K562 (cell line): ENCODE measurements at regions not wholly inside any gene's neighbourhood (a gene's known extent, or its start where the extent isn't known, plus 50 kb on each side); places are given as distances from the start of the nearest gene placed in this dataset.

Source experiments
- ATAC-seq: fragments of 200-7000 bp; cut with Tn5 transposase; 3 replicates; pipeline ENCODE4 v1.9.1; 2020; ENCODE audit warnings: moderate library complexity
- BruUV-seq: library from RNA; stranded (reverse); fragments of 400-500 nt; replicated peaks from 2 replicates; lab custom pipeline; 2021; lab: Mats Ljungman, UMichigan
- CTCF ChIA-PET: fragments of 300-600 bp; formaldehyde crosslinking; extraction: SDS; loops from one replicate; lab custom pipeline; 2021; ENCODE audit warnings: low intra/inter-chr PET ratio; lab: Yijun Ruan, JAX
- POLR2A ChIA-PET: fragments of 300-600, 350-650 bp; sonication (Branson Sonifier 250); formaldehyde crosslinking; extraction: SDS; loops from one replicate; lab custom pipeline; 2021; ENCODE audit warnings: antibody characterized with exemption, inconsistent platforms; lab: Yijun Ruan, JAX
- DNase-seq, 4 experiments: peaks; one replicate each; pipeline versions ENCODE4 v3.0.0 to v3.0.0-alpha.2; 2011 to 2018; ENCODE audit warnings: low spot score in 3 of 4, mixed read lengths in 3 of 4; ENCODE audit errors: extremely low read depth in 1 of 4
- FAIRE-seq: peaks from 2 replicates; lab custom pipeline; 2011; peaks lifted over from hg19 to GRCh38; lab: Jason Lieb, UNC
- H2AFZ ChIP-seq: 2 replicates; pipeline ENCODE4 v1.6.0; 2011; ENCODE audit warnings: low read depth, low read length, control low read depth, inconsistent platforms
- H3K27ac ChIP-seq: fragments of 200-600 bp; 3 replicates; pipeline ENCODE4 v1.8.0; 2011; ENCODE audit warnings: low read depth, mild to moderate bottlenecking, control low read depth, inconsistent platforms, low read length, moderate library complexity, mixed read lengths; ENCODE audit errors: extremely low read depth
- H3K27me3 ChIP-seq, 2 experiments: fragments of 300-600 bp in 1 of 2; 2 replicates in 1 of 2; 3 replicates in 1 of 2; pipeline versions ENCODE4 v1.6.0 to v1.8.0; 2011; ENCODE audit warnings: inconsistent platforms in 2 of 2, low read length in 2 of 2, mild to moderate bottlenecking in 1 of 2, mixed read lengths in 1 of 2, moderate library complexity in 1 of 2; ENCODE audit not compliant: control insufficient read depth in 2 of 2, insufficient read depth in 2 of 2
- H3K36me3 ChIP-seq: fragments of 300-600 bp; 3 replicates; pipeline ENCODE4 v1.8.0; 2011; ENCODE audit warnings: mild to moderate bottlenecking, low read length, inconsistent platforms; ENCODE audit not compliant: control insufficient read depth, insufficient read depth
- H3K4me1 ChIP-seq, 2 experiments: fragments of 200-600 bp in 1 of 2; replicated peaks in 1 of 2; 2 replicates in 1 of 2; 3 replicates in 1 of 2; pipeline versions ENCODE4 v1.5.1 to v1.8.0; 2011; ENCODE audit warnings: inconsistent platforms in 2 of 2, low read length in 2 of 2, mild to moderate bottlenecking in 1 of 2, mixed read lengths in 1 of 2, moderate library complexity in 1 of 2; ENCODE audit not compliant: control insufficient read depth in 2 of 2, insufficient read depth in 2 of 2
- H3K4me2 ChIP-seq: 2 replicates; pipeline ENCODE4 v1.6.1; 2011; ENCODE audit warnings: low read length, control low read depth, inconsistent platforms, mixed read lengths; ENCODE audit not compliant: insufficient read depth
- H3K4me3 ChIP-seq: fragments of 200-600 bp; sonication (generic), shearing (Covaris generic); 2 replicates; pipeline ENCODE4 v1.5.1; 2016; ENCODE audit warnings: control low read depth, inconsistent platforms
- H3K79me2 ChIP-seq: fragments of 200-600 bp; 3 replicates; pipeline ENCODE4 v1.8.0; 2011; ENCODE audit warnings: low read length, inconsistent platforms; ENCODE audit not compliant: control insufficient read depth, insufficient read depth
- H3K9ac ChIP-seq, 2 experiments: 2 replicates each; pipeline versions ENCODE4 v1.6.0 to v1.6.1; 2011; ENCODE audit warnings: low read depth in 2 of 2, low read length in 2 of 2, control low read depth in 1 of 2, inconsistent platforms in 1 of 2, mild to moderate bottlenecking in 1 of 2, mixed read lengths in 1 of 2; ENCODE audit not compliant: insufficient read depth in 1 of 2
- H3K9me1 ChIP-seq: one replicate; pipeline ENCODE4 v1.6.0; 2011; ENCODE audit warnings: inconsistent platforms, mild to moderate bottlenecking, low read length, moderate library complexity; ENCODE audit not compliant: control insufficient read depth, insufficient read depth
- H3K9me3 ChIP-seq: replicated peaks from 2 replicates; pipeline ENCODE4 v1.5.1; 2011; ENCODE audit warnings: low read depth, low read length, inconsistent platforms; ENCODE audit not compliant: control insufficient read depth, insufficient read depth
- H4K20me1 ChIP-seq: replicated peaks from 2 replicates; pipeline ENCODE4 v1.6.1; 2011; ENCODE audit warnings: low read length, inconsistent platforms, mixed read lengths; ENCODE audit not compliant: control insufficient read depth, insufficient read depth
- FOXM1 ChIP-seq, 2 experiments: fragments of 450-650 bp in 1 of 2; sonication (generic) in 1 of 2; formaldehyde crosslinking in 1 of 2; IDR thresholded peaks; 2 replicates each; pipeline versions ENCODE4 v1.6.1 to v1.9.0; 2017 to 2022; ENCODE audit warnings: low read depth in 2 of 2, mild to moderate bottlenecking in 2 of 2, missing genetic modification reagents in 1 of 2, moderate library complexity in 1 of 2
- KAT2B ChIP-seq: IDR thresholded peaks from one replicate; pipeline ENCODE4 v1.6.1; 2012; ENCODE audit warnings: low read depth, mild to moderate bottlenecking, control low read depth, inconsistent platforms, low read length, moderate library complexity
- KLF16 ChIP-seq: IDR thresholded peaks from 2 replicates; pipeline ENCODE4 v1.6.1; 2016; ENCODE audit warnings: antibody characterized with exemption
- MBD2 ChIP-seq: sonication (generic); IDR thresholded peaks from 2 replicates; pipeline ENCODE4 v1.6.1; 2016; ENCODE audit warnings: low read depth, borderline replicate concordance
- MEF2D ChIP-seq: conservative IDR thresholded peaks from 2 replicates; pipeline ENCODE4 v1.6.1; 2016; ENCODE audit warnings: low read depth, missing genetic modification characterization, missing compliant biosample characterization
- POLR2AphosphoS2 ChIP-seq: IDR thresholded peaks from 2 replicates; pipeline ENCODE4 v1.6.1; 2012; ENCODE audit warnings: low read length, improper control_type of control experiment
- RBM22 ChIP-seq: fragments of 200-400 bp; formaldehyde crosslinking; IDR thresholded peaks from 2 replicates; pipeline ENCODE4 v1.6.1; 2018; ENCODE audit warnings: low read length, low read depth; ENCODE audit not compliant: poor library complexity, severe bottlenecking
- TRIM24 ChIP-seq, 2 experiments: fragments of 450-650 bp; IDR thresholded peaks; 2 replicates each; pipeline ENCODE4 v1.6.1; 2016
- ZBTB7A ChIP-seq: IDR thresholded peaks from 2 replicates; pipeline ENCODE4 v1.6.1; 2011; ENCODE audit warnings: low read depth, mild to moderate bottlenecking, low read length, moderate library complexity, borderline replicate concordance; ENCODE audit not compliant: control insufficient read depth
- ZKSCAN8 ChIP-seq: fragments of 200-800 bp; sonication (Bioruptor generic); IDR thresholded peaks from 2 replicates; pipeline ENCODE4 v1.6.1; 2016; ENCODE audit warnings: missing genetic modification characterization, missing compliant biosample characterization
- WGBS: fragments of 100-300 bp; shearing (Covaris generic); methylation state at CpG from one replicate; pipeline ENCODE4 v1.1.6; 2016; ENCODE audit warnings: low coverage, mixed read lengths; ENCODE audit not compliant: insufficient coverage; ENCODE audit errors: missing lambda C conversion rate; 5-methylcytosine and 5-hydroxymethylcytosine counted together
- in situ Hi-C: fragments of 300-500 bp; cut with MboI; formaldehyde crosslinking; loops from 4 replicates; pipeline ENCODE4 v1.15.0; 2018; ENCODE audit warnings: inconsistent platforms, mixed read lengths
- intact Hi-C: fragments of 100-400 bp; cut with micrococcal nuclease; formaldehyde crosslinking; loops from 2 replicates; pipeline ENCODE4 v1.14.2; 2022
- TF ChIP-seq, protein P1 (sequence below): sonication (generic); IDR thresholded peaks from 2 replicates; pipeline ENCODE4 v1.6.1; 2016
- TF ChIP-seq, protein P2 (sequence below): fragments of 450-650 bp; IDR thresholded peaks from 2 replicates; pipeline ENCODE4 v1.6.1; 2018; ENCODE audit warnings: mild to moderate bottlenecking, low read depth; ENCODE audit not compliant: partially characterized antibody
- TF ChIP-seq, protein P3 (sequence below): fragments of 250-450 bp; sonication (Bioruptor Pico); IDR thresholded peaks from 2 replicates; pipeline ENCODE4 v1.9.0; 2021; ENCODE audit warnings: mild to moderate bottlenecking, inconsistent platforms

DNA sequence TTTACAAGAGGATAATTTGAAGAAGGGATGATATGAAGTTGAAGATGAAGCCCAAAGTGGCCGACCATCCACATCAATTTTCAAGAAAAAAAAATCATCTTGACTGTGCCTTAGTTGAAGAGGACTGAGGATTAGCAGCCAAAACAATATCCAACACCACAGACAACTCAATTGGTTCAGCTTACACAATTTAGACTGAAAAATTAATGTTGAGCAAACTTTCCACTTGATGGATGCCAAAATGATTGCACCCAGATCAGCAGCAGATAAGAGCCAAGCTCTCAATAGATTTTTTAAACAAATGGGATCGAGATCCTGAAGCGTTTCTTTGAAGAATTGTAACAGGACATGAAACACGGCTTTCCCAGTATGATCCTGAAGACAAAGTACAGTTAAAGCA is 163.2 kb downstream of the GADD45G start:
- FAIRE-seq: no peak
- Histone ChIP-seq H3K36me3 (no peaks in the 10 kb centered on the region), H3K9me3 (no peaks in the 10 kb centered on the region), H3K27me3 (peaks cover 0 to 12% of the 10 kb centered on the region in 2 experiments; a peak in 1 of 5 replicates), H3K27ac (no peak overlapping the region), H2AFZ (no peak overlapping the region), H3K9ac (no peak overlapping the region), H3K4me3 (no peak overlapping the region), H3K79me2 (no peaks in the 10 kb centered on the region), H3K4me2 (no peak overlapping the region), H3K4me1 (no peaks in the 10 kb centered on the region), H4K20me1 (no peaks in the 10 kb centered on the region), H3K9me1 (no peaks in the 10 kb centered on the region)
- in situ Hi-C loops: no loop called here
- 0% methylated on average over 1 of the region's 4 CpGs for WGBS
- no peak for ATAC-seq
- BruUV-seq: no TSS peak
- no peak for DNase-seq
- TF ChIP-seq RBM22 (no peak), MBD2 (no peak), TRIM24 (IDR thresholded peaks at IDR 0.05) (no peak), ZBTB7A (no peak), KAT2B (no peak), MEF2D (no peak), POLR2AphosphoS2 (no peak), ZKSCAN8 (no peak), KLF16 (no peak), FOXM1 (IDR thresholded peaks at IDR 0.05; ENCODE audit: low read depth) (no peak), FOXM1 (CRISPR knock-in tag; IDR thresholded peaks at IDR 0.05; ENCODE audit: low read depth) (no peak)
- TF ChIP-seq, protein P1, sequence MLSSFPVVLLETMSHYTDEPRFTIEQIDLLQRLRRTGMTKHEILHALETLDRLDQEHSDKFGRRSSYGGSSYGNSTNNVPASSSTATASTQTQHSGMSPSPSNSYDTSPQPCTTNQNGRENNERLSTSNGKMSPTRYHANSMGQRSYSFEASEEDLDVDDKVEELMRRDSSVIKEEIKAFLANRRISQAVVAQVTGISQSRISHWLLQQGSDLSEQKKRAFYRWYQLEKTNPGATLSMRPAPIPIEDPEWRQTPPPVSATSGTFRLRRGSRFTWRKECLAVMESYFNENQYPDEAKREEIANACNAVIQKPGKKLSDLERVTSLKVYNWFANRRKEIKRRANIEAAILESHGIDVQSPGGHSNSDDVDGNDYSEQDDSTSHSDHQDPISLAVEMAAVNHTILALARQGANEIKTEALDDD: no peak
- TF ChIP-seq, protein P2, sequence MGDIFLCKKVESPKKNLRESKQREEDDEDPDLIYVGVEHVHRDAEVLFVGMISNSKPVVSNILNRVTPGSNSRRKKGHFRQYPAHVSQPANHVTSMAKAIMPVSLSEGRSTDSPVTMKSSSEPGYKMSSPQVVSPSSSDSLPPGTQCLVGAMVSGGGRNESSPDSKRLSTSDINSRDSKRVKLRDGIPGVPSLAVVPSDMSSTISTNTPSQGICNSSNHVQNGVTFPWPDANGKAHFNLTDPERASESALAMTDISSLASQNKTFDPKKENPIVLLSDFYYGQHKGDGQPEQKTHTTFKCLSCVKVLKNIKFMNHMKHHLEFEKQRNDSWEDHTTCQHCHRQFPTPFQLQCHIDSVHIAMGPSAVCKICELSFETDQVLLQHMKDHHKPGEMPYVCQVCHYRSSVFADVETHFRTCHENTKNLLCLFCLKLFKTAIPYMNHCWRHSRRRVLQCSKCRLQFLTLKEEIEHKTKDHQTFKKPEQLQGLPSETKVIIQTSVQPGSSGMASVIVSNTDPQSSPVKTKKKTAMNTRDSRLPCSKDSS: no peak
- TF ChIP-seq, protein P3, sequence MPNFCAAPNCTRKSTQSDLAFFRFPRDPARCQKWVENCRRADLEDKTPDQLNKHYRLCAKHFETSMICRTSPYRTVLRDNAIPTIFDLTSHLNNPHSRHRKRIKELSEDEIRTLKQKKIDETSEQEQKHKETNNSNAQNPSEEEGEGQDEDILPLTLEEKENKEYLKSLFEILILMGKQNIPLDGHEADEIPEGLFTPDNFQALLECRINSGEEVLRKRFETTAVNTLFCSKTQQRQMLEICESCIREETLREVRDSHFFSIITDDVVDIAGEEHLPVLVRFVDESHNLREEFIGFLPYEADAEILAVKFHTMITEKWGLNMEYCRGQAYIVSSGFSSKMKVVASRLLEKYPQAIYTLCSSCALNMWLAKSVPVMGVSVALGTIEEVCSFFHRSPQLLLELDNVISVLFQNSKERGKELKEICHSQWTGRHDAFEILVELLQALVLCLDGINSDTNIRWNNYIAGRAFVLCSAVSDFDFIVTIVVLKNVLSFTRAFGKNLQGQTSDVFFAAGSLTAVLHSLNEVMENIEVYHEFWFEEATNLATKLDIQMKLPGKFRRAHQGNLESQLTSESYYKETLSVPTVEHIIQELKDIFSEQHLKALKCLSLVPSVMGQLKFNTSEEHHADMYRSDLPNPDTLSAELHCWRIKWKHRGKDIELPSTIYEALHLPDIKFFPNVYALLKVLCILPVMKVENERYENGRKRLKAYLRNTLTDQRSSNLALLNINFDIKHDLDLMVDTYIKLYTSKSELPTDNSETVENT (CRISPR knock-in tag): no peak
- POLR2A ChIA-PET: no interaction called here
- CTCF ChIA-PET: no interaction called here
- intact Hi-C loops: no loop called here
